ENCODE measurements at regions not wholly inside any gene's neighbourhood (a gene's known extent, or its start where the extent isn't known, plus 50 kb on each side); places are given as distances from the start of the nearest gene placed in this dataset.

GRCh38 chrX:42837101-42837726 lies 59.3 kb upstream of the PPP1R2C start:
- TF ChIP-seq RARB (CRISPR knock-in tag; IDR thresholded peaks at IDR 0.05) (no peak), ZFP3 (CRISPR knock-in tag; IDR thresholded peaks at IDR 0.05) (no peak), PATZ1 (CRISPR knock-in tag; IDR thresholded peaks at IDR 0.05; ENCODE audit: borderline replicate concordance) (no peak), ISL1 (CRISPR knock-in tag; IDR thresholded peaks at IDR 0.05) (no peak), CSRNP3 (CRISPR knock-in tag; IDR thresholded peaks at IDR 0.05) (no peak), CSDC2 (CRISPR knock-in tag; IDR thresholded peaks at IDR 0.05) (no peak), BACH2 (CRISPR knock-in tag; IDR thresholded peaks at IDR 0.05; ENCODE audit: borderline replicate concordance) (no peak), TOX (CRISPR knock-in tag; IDR thresholded peaks at IDR 0.05; ENCODE audit: borderline replicate concordance) (no peak), SNAI2 (CRISPR knock-in tag; IDR thresholded peaks at IDR 0.05) (no peak), ZNF8 (CRISPR knock-in tag; IDR thresholded peaks at IDR 0.05) (no peak), ZNF565 (CRISPR knock-in tag; conservative IDR thresholded peaks at IDR 0.05; ENCODE audit: low read depth) (no peak), ESRRG (CRISPR knock-in tag; IDR thresholded peaks at IDR 0.05) (no peak), ZC3H10 (CRISPR knock-in tag; IDR thresholded peaks at IDR 0.05) (no peak), TCF4 (CRISPR knock-in tag; IDR thresholded peaks at IDR 0.05; ENCODE audit: borderline replicate concordance) (no peak)
